Endothelial cell of umbilical vein (primary cell): ENCODE measurements at regions not wholly inside any gene's neighbourhood (a gene's known extent, or its start where the extent isn't known, plus 50 kb on each side); places are given as distances from the start of the nearest gene placed in this dataset.
"Not testable (repeated sequence)": the region's sequence is repeated elsewhere in the genome, so short reads cannot be mapped to it uniquely, and the experiment has no call there.

Experiments used
- BruUV-seq: library from RNA; stranded (reverse); fragments of 400-500 nt; replicated peaks from 2 replicates; lab custom pipeline; 2021; lab: Mats Ljungman, UMichigan
- CTCF ChIA-PET: fragments of 300-600, 350-600 bp; sonication (Branson Sonifier 250); formaldehyde crosslinking; loops from one replicate; lab custom pipeline; 2021; ENCODE audit warnings: antibody characterized with exemption, inconsistent platforms; lab: Charles Lee
- POLR2A ChIA-PET: fragments of 300-600, 350-600 bp; sonication (Branson Sonifier 250); formaldehyde crosslinking; loops from one replicate; lab custom pipeline; 2021; ENCODE audit warnings: antibody characterized with exemption, inconsistent platforms; lab: Charles Lee
- DNase-seq: peaks from one replicate; pipeline ENCODE4 v3.0.0-alpha.2; 2011; ENCODE audit warnings: low read depth, low spot score
- FAIRE-seq: peaks from 2 replicates; lab custom pipeline; 2011; peaks lifted over from hg19 to GRCh38; lab: Jason Lieb, UNC
- H2AFZ ChIP-seq: 2 replicates; pipeline ENCODE4 v1.6.0; 2012; ENCODE audit warnings: low read depth, low read length, control low read depth, inconsistent platforms
- H3K27ac ChIP-seq: 2 replicates; pipeline ENCODE4 v1.5.1; 2011; ENCODE audit warnings: low read depth, mild to moderate bottlenecking, control low read depth, low read length, moderate library complexity; ENCODE audit not compliant: insufficient read depth
- H3K27me3 ChIP-seq, 2 experiments: 2 replicates each; pipeline versions ENCODE4 v1.6.0 to v1.6.1; 2011; ENCODE audit warnings: low read length in 2 of 2, mixed read lengths in 1 of 2; ENCODE audit not compliant: control insufficient read depth in 2 of 2, insufficient read depth in 2 of 2
- H3K36me3 ChIP-seq, 2 experiments: 2 replicates in 1 of 2; 3 replicates in 1 of 2; pipeline ENCODE4 v1.5.1; 2011; ENCODE audit warnings: low read length in 2 of 2, mild to moderate bottlenecking in 1 of 2, moderate library complexity in 1 of 2; ENCODE audit not compliant: control insufficient read depth in 2 of 2, insufficient read depth in 2 of 2; ENCODE audit errors: extremely low read depth in 1 of 2
- H3K4me1 ChIP-seq: 3 replicates; pipeline ENCODE4 v1.5.1; 2011; ENCODE audit warnings: mild to moderate bottlenecking, low read length; ENCODE audit not compliant: control insufficient read depth, insufficient read depth; ENCODE audit errors: extremely low read depth
- H3K4me2 ChIP-seq: 2 replicates; pipeline ENCODE4 v1.6.1; 2011; ENCODE audit warnings: low read length, control low read depth, mixed read lengths; ENCODE audit not compliant: insufficient read depth
- H3K4me3 ChIP-seq, 3 experiments: fragments of 200-600 bp in 1 of 3; sonication (generic), shearing (Covaris generic) in 1 of 3; replicated peaks in 1 of 3; 2 replicates each; pipeline ENCODE4 v1.5.1; 2011 to 2016; ENCODE audit warnings: control low read depth in 3 of 3, low read length in 3 of 3, mild to moderate bottlenecking in 2 of 3, inconsistent platforms in 1 of 3, low read depth in 1 of 3, moderate library complexity in 1 of 3; ENCODE audit not compliant: insufficient read depth in 1 of 3
- H3K79me2 ChIP-seq: 2 replicates; pipeline ENCODE4 v1.6.0; 2012; ENCODE audit warnings: low read length, inconsistent platforms; ENCODE audit not compliant: control insufficient read depth, insufficient read depth
- H3K9ac ChIP-seq: replicated peaks from 2 replicates; pipeline ENCODE3; 2011; ENCODE audit warnings: low read length, control low read depth; ENCODE audit not compliant: insufficient read depth; ENCODE audit errors: extremely low read depth
- H3K9me1 ChIP-seq: replicated peaks from 3 replicates; pipeline ENCODE4 v1.6.0; 2011; ENCODE audit warnings: mild to moderate bottlenecking, low read length; ENCODE audit not compliant: control insufficient read depth, insufficient read depth; ENCODE audit errors: extremely low read depth
- H3K9me3 ChIP-seq: replicated peaks from 2 replicates; pipeline ENCODE4 v1.5.1; 2012; ENCODE audit warnings: low read length, inconsistent platforms; ENCODE audit not compliant: control insufficient read depth, insufficient read depth
- H4K20me1 ChIP-seq: replicated peaks from 2 replicates; pipeline ENCODE3; 2011; ENCODE audit warnings: mild to moderate bottlenecking, low read length; ENCODE audit not compliant: control insufficient read depth, insufficient read depth; ENCODE audit errors: extremely low read depth
- CTCF ChIP-seq, 2 donors: IDR thresholded peaks; 1 replicate in 1 of 2; 2 replicates in 1 of 2; pipeline ENCODE4 v1.5.1; 2011; ENCODE audit warnings: low read length in 2 of 2, mild to moderate bottlenecking in 2 of 2, moderate library complexity in 2 of 2, control low read depth in 1 of 2, inconsistent platforms in 1 of 2, low read depth in 1 of 2; ENCODE audit not compliant: insufficient read depth in 1 of 2; ENCODE audit errors: extremely low read depth in 1 of 2
- EZH2 ChIP-seq: IDR thresholded peaks from 2 replicates; pipeline ENCODE4 v1.6.1; 2012; ENCODE audit warnings: borderline replicate concordance, low read depth, mild to moderate bottlenecking, moderate library complexity, low read length, inconsistent platforms; ENCODE audit not compliant: severe bottlenecking
- FOS ChIP-seq: IDR thresholded peaks from 2 replicates; pipeline ENCODE4 v1.6.1; 2011; ENCODE audit warnings: mild to moderate bottlenecking, low read length, moderate library complexity, borderline replicate concordance; ENCODE audit not compliant: insufficient read depth
- GATA2 ChIP-seq: IDR thresholded peaks from 2 replicates; pipeline ENCODE4 v1.7.0; 2011; ENCODE audit warnings: low read depth, mild to moderate bottlenecking, moderate library complexity, mixed read lengths, low read length; ENCODE audit not compliant: insufficient read length, insufficient read depth
- JUN ChIP-seq: IDR thresholded peaks from 2 replicates; pipeline ENCODE4 v1.6.1; 2011; ENCODE audit warnings: borderline replicate concordance, low read depth; ENCODE audit not compliant: insufficient read length, insufficient read depth
- MAX ChIP-seq: IDR thresholded peaks from 2 replicates; pipeline ENCODE4 v1.6.1; 2011; ENCODE audit not compliant: insufficient read depth, insufficient read length
- MYC ChIP-seq: IDR thresholded peaks from one replicate; pipeline ENCODE4 v1.6.1; 2011; ENCODE audit warnings: mild to moderate bottlenecking, low read depth, low read length
- POLR2A ChIP-seq: IDR thresholded peaks from 2 replicates; pipeline ENCODE4 v1.6.1; 2012; ENCODE audit warnings: low read depth, mild to moderate bottlenecking, control low read depth, low read length
- POLR2AphosphoS5 ChIP-seq: IDR thresholded peaks from 2 replicates; pipeline ENCODE4 v1.6.1; 2012; ENCODE audit warnings: low read depth, mild to moderate bottlenecking, control low read depth, low read length, moderate library complexity; ENCODE audit not compliant: insufficient read depth
- dilution Hi-C: fragments of 300-500 bp; cut with MboI; formaldehyde crosslinking; loops from one replicate; pipeline ENCODE4 v1.15.0; 2019; ENCODE audit warnings: low sequenced_read_pairs; ENCODE audit not compliant: extremely low pct_ligation_motif_present
- intact Hi-C: fragments of 100-400 bp; cut with micrococcal nuclease; formaldehyde crosslinking; loops from one replicate; pipeline ENCODE4 v1.10.0; 2022

DNA sequence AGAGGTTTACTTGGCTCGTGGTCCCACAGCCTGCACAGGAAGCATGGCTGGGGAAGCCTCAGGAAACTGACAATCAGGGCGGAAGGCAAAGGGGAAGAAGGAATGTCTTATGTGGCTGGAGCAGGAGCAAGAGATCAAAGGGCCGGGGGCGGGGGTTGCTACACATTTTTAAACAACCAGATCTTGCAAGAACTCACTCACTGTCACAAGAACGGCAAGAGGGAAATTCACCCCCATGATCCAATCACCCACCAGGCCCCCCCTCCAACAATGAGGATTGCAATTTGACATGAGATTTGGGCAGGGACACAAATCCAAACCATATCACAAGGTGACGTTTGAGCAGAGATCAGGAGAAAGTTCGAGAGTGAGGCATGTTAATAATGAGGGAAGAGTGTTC, 163.7 kb upstream of the RPH3A start:
- intact Hi-C loops (no loop called here), dilution Hi-C loops (no loop called here)
- ChIA-PET CTCF (no interaction called here), POLR2A (no interaction called here)
- H4K20me1 ChIP-seq = no peaks in the 10 kb centered on the region
- no peak overlapping the region for H3K9ac ChIP-seq
- BruUV-seq = no TSS peak
- FAIRE-seq (no peak), DNase-seq (no peak)
- H3K27me3 ChIP-seq = no peaks in the 10 kb centered on the region
- H2AFZ ChIP-seq = no peak overlapping the region
- no peaks in the 10 kb centered on the region for H3K4me1 ChIP-seq
- H3K9me3 ChIP-seq = no peaks in the 10 kb centered on the region
- no peaks in the 10 kb centered on the region for H3K36me3 ChIP-seq
- TF ChIP-seq EZH2 = no peak
- TF ChIP-seq GATA2 = no peak
- no peak for TF ChIP-seq JUN
- TF ChIP-seq CTCF (IDR thresholded peaks at IDR 0.05; ENCODE audit: extremely low read depth in 1 of 2, insufficient read depth in 1 of 2, low read depth in 1 of 2, low read length in 2 of 2) = no peak
- no peak for TF ChIP-seq POLR2A
- no peak for TF ChIP-seq MYC
- TF ChIP-seq POLR2AphosphoS5 = no peak
- no peak for TF ChIP-seq FOS
- TF ChIP-seq MAX = no peak
- no peak overlapping the region for H3K27ac ChIP-seq
- no peaks in the 10 kb centered on the region for H3K9me1 ChIP-seq
- no peaks in the 10 kb centered on the region for H3K79me2 ChIP-seq
- H3K4me3 ChIP-seq = no peak overlapping the region
- no peak overlapping the region for H3K4me2 ChIP-seq

DNA sequence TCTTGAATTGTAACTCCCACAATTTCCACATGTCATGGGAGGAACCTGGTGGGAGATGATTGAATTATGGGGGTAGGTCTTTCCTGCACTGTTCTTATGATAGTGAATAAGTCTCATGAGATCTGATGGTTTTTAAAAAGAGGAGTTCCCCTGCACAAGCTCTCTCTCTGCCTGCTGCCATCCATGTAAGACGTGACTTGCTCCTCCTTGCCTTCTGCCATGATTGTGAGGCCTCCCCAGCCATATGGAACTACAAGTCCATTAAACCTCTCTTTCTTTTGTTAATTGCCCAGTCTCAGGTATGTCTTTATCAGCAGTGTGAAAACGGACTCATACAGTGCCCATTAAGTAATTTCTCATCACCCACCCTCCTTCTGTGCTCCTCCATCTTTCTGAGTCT, 159.6 kb upstream of the RPH3A start:
- CTCF ChIA-PET, H3K9me1 ChIP-seq, H4K20me1 ChIP-seq, H3K27me3 ChIP-seq, dilution Hi-C loops, H3K27ac ChIP-seq, H3K4me2 ChIP-seq, DNase-seq, POLR2A ChIA-PET, H2AFZ ChIP-seq, BruUV-seq, H3K4me3 ChIP-seq, H3K36me3 ChIP-seq, H3K9me3 ChIP-seq, intact Hi-C loops, H3K4me1 ChIP-seq, H3K79me2 ChIP-seq, FAIRE-seq, H3K9ac ChIP-seq: not testable (repeated sequence)
